Heart right ventricle (tissue), 16 donors: ENCODE measurements at regions not wholly inside any gene's neighbourhood (a gene's known extent, or its start where the extent isn't known, plus 50 kb on each side); places are given as distances from the start of the nearest gene placed in this dataset.

ENCODE experiments used
- ATAC-seq, 8 donors: fragments of 200-7000 bp; cut with Tn5 transposase; one replicate each; pipeline ENCODE4 v1.9.1; 2020; ENCODE audit warnings: mild to moderate bottlenecking in 8 of 8, moderate library complexity in 8 of 8, moderate number of reproducible peaks in 1 of 8
- DNase-seq, 2 donors: peaks; one replicate each; pipeline ENCODE4 v3.0.0-alpha.2; 2020
- H3K27ac ChIP-seq, 10 donors: fragments of 200-600 bp; sonication (generic) in 2 of 10; one replicate each; pipeline versions ENCODE4 v1.5.0 to v1.8.0; 2020 to 2022; ENCODE audit warnings: mild to moderate bottlenecking in 3 of 10
- H3K27me3 ChIP-seq, 7 donors: fragments of 200-600 bp; one replicate each; pipeline ENCODE4 v1.8.0; 2021 to 2022; ENCODE audit warnings: mild to moderate bottlenecking in 2 of 7
- H3K36me3 ChIP-seq, 9 donors: fragments of 200-600 bp; sonication (generic) in 1 of 9; one replicate each; pipeline versions ENCODE4 v1.5.0 to v1.8.0; 2020 to 2022; ENCODE audit warnings: mild to moderate bottlenecking in 2 of 9
- H3K4me1 ChIP-seq, 9 donors: fragments of 200-600 bp; sonication (generic) in 1 of 9; one replicate each; pipeline versions ENCODE4 v1.5.0 to v1.8.0; 2020 to 2022; ENCODE audit warnings: mild to moderate bottlenecking in 4 of 9
- H3K4me3 ChIP-seq, 10 donors: fragments of 200-600 bp; sonication (generic) in 2 of 10; one replicate each; pipeline versions ENCODE4 v1.5.0 to v1.8.0; 2020 to 2022; ENCODE audit warnings: mild to moderate bottlenecking in 7 of 10, moderate library complexity in 2 of 10
- H3K9me3 ChIP-seq, 11 donors: fragments of 200-600 bp in 10 of 11; sonication (generic) in 2 of 11; one replicate each; pipeline versions ENCODE4 v1.5.0 to v1.8.0; 2013 to 2022; ENCODE audit warnings: mild to moderate bottlenecking in 2 of 11, control low read depth in 1 of 11, moderate library complexity in 1 of 11
- CTCF ChIP-seq, 9 donors: fragments of 200-600 bp; sonication (generic) in 2 of 9; IDR thresholded peaks; one replicate each; pipeline versions ENCODE4 v1.5.0 to v1.8.0; 2021 to 2022; ENCODE audit warnings: antibody characterized with exemption in 9 of 9, mild to moderate bottlenecking in 5 of 9, moderate library complexity in 1 of 9
- WGBS, 2 donors: extraction: QIAGEN DNeasy Blood & Tissue Kit; methylation state at CpG; one replicate each; pipeline ENCODE4 v1.1.7; 2013; ENCODE audit warnings: inconsistent platforms in 1 of 2; 5-methylcytosine and 5-hydroxymethylcytosine counted together
- intact Hi-C, 10 donors: fragments of 100-400 bp; cut with DNase I; formaldehyde crosslinking; loops; one replicate each; pipeline versions ENCODE4 v1.11.1 to v1.14.2; 2022
- donor health status: Arrhythmogenic right ventricular cardiomyopathy.
- donor health status: ischemic (EF 13 %, LVEDD 7.1; RV severe dilation, severe dysfunction).
- donor health status: healthy with polysubstance abuse.
- donor health status: DM: no; HTN: yes; CAD: no.
- donor health status: DM: no; HTN: no; CAD: no.
- donor health status: ischemic (EF 25% LVEDD 6.9; RV normal size, moderate dysfunction).
- donor health status: ischemic (EF 25% LVEDD 5.7; RV mildly dilated, moderate dysfunction).
- donor health status: healthy.
- donor health status: DM: yes; HTN: yes; CAD: no.
- donor health status: Ischemic cardiomyopathy.
- donor health status: ischemic (EF 35%, LVEDD 5.7; RV mildly dilated, moderate dysfunction).
- donor health status: nonischemic (EF 11% LVEDD 7.7; RV severe dilation, severe dysfunction).
- donor health status: DM: yes; HTN: yes; CAD: no.
- donor health status: PGD.
- donor health status: ischemic (EF 29% LVEDD 5.4; RV normal size, mild dysfunction).
- donor health status: nonischemic (EF 23%, LVEDD 6.1; RV moderate dilation, normal function).

GRCh38 chr5:165906871-165907270 is 2384.6 kb upstream of the WWC1 start:
- DNase-seq (no peak), ATAC-seq (no peak)
- H3K4me3 ChIP-seq: no peak overlapping the region
- intact Hi-C loops: loop anchor here in 1 of 10 donors (5.0 kb wide), 1 partner anchor 1550 kb away; no protein-coding TSS in a partner anchor
- H3K27me3 ChIP-seq: no peaks in the 10 kb centered on the region
- no peaks in the 10 kb centered on the region for H3K36me3 ChIP-seq
- no peaks in the 10 kb centered on the region for H3K4me1 ChIP-seq
- H3K9me3 ChIP-seq: peaks cover 0 to 33% (median 0%) of the 10 kb centered on the region in 11 donors
- no peak overlapping the region for H3K27ac ChIP-seq
- TF ChIP-seq CTCF (IDR thresholded peaks at IDR 0.05): no peak

GRCh38 chr5:165913059-165913458 is 2378.4 kb upstream of the WWC1 start:
- TF ChIP-seq CTCF (IDR thresholded peaks at IDR 0.05): no peak
- 37 to 40% methylated on average over 2 of the region's 2 CpGs for WGBS, 2 donors
- DNase-seq (no peak), ATAC-seq (no peak)
- intact Hi-C loops: no loop called here
- no peaks in the 10 kb centered on the region for H3K27me3 ChIP-seq
- H3K4me3 ChIP-seq: no peak overlapping the region
- H3K36me3 ChIP-seq: no peaks in the 10 kb centered on the region
- peaks cover 0 to 47% (median 0%) of the 10 kb centered on the region in 11 donors for H3K9me3 ChIP-seq
- H3K27ac ChIP-seq: no peak overlapping the region
- H3K4me1 ChIP-seq: no peaks in the 10 kb centered on the region

GRCh38 chr5:165914456-165914855 is 2377.0 kb upstream of the WWC1 start:
- Histone ChIP-seq H3K9me3 (peaks cover 0 to 33% (median 0%) of the 10 kb centered on the region in 11 donors), H3K27me3 (no peaks in the 10 kb centered on the region), H3K4me3 (no peak overlapping the region), H3K4me1 (no peaks in the 10 kb centered on the region), H3K27ac (no peak overlapping the region), H3K36me3 (no peaks in the 10 kb centered on the region)
- ATAC-seq (no peak), DNase-seq (no peak)
- TF ChIP-seq CTCF (IDR thresholded peaks at IDR 0.05): no peak
- intact Hi-C loops: no loop called here
- 88 to 94% methylated on average over 6 of the region's 6 CpGs for WGBS, 2 donors

GRCh38 chr5:165919196-165919595 is 2372.2 kb upstream of the WWC1 start:
- DNase-seq (no peak), ATAC-seq (no peak)
- intact Hi-C loops: no loop called here
- no peak for TF ChIP-seq CTCF (IDR thresholded peaks at IDR 0.05)
- Histone ChIP-seq H3K27ac (no peak overlapping the region), H3K9me3 (peaks cover 0 to 20% (median 0%) of the 10 kb centered on the region in 11 donors), H3K4me1 (no peaks in the 10 kb centered on the region), H3K36me3 (no peaks in the 10 kb centered on the region), H3K4me3 (no peak overlapping the region), H3K27me3 (no peaks in the 10 kb centered on the region)
- 93 to 94% methylated on average over 20 of the region's 20 CpGs for WGBS, 2 donors
